Mucosa of descending colon (tissue), 3 donors: ENCODE measurements at regions not wholly inside any gene's neighbourhood (a gene's known extent, or its start where the extent isn't known, plus 50 kb on each side); places are given as distances from the start of the nearest gene placed in this dataset.

Experiments used
- ATAC-seq: fragments of 200-7000 bp; cut with Tn5 transposase; one replicate; pipeline ENCODE4 v1.9.1; 2020; ENCODE audit warnings: mild to moderate bottlenecking, moderate library complexity
- DNase-seq, 3 donors: peaks; one replicate each; pipeline ENCODE4 v3.0.0-alpha.2; 2020
- H3K36me3 ChIP-seq: fragments of 200-600 bp; one replicate; pipeline ENCODE4 v1.8.0; 2021; ENCODE audit warnings: low read depth, mild to moderate bottlenecking
- H3K4me1 ChIP-seq: fragments of 200-600 bp; one replicate; pipeline ENCODE4 v1.8.0; 2021; ENCODE audit warnings: low read depth, mild to moderate bottlenecking
- H3K4me3 ChIP-seq: fragments of 200-600 bp; one replicate; pipeline ENCODE4 v1.8.0; 2021; ENCODE audit warnings: mild to moderate bottlenecking
- H3K9me3 ChIP-seq: fragments of 200-600 bp; one replicate; pipeline ENCODE4 v1.8.0; 2021; ENCODE audit warnings: mild to moderate bottlenecking
- CTCF ChIP-seq: fragments of 200-600 bp; IDR thresholded peaks from one replicate; pipeline ENCODE4 v1.8.0; 2022; ENCODE audit warnings: antibody characterized with exemption, mild to moderate bottlenecking
- intact Hi-C, 2 donors: fragments of 100-400 bp; cut with DNase I in 1 of 2; cut with micrococcal nuclease in 1 of 2; formaldehyde crosslinking; loops; one replicate each; pipeline versions ENCODE4 v1.11.0 to v1.11.1; 2022; cut with DNase I, micrococcal nuclease
- donor health status: DM: no; HTN: no; CAD: no; lungs with moderate emphysema.
- donor health status: DM: no; HTN: no; CAD: no.
- donor health status: DM: no; HTN: yes; CAD: no.

- intact Hi-C loops, result no loop called here
- ATAC-seq (no peak), DNase-seq (no peak)
- TF ChIP-seq CTCF, result no peak
- Histone ChIP-seq H3K36me3 (no peaks in the 10 kb centered on the region), H3K4me1 (peaks cover 3% of the 10 kb centered on the region), H3K9me3 (no peaks in the 10 kb centered on the region), H3K4me3 (no peak overlapping the region)
Observed at GRCh38 chr21:33126569-33126968, 56.6 kb downstream of the OLIG1 start.

- DNase-seq, result peak in 2 of 3 donors; percentile 67 to 68
- peak; percentile 72 for ATAC-seq
- Histone ChIP-seq H3K9me3 (no peaks in the 10 kb centered on the region), H3K4me1 (peaks cover 3% of the 10 kb centered on the region), H3K4me3 (no peak overlapping the region), H3K36me3 (no peaks in the 10 kb centered on the region)
- intact Hi-C loops, result no loop called here
- peak; percentile 26 for TF ChIP-seq CTCF
Observed at GRCh38 chr21:33127154-33127867, 57.4 kb downstream of the OLIG1 start.

- peaks cover 3% of the 10 kb centered on the region for H3K4me1 ChIP-seq
- ATAC-seq (no peak), DNase-seq (no peak)
- no peaks in the 10 kb centered on the region for H3K36me3 ChIP-seq
- no peak overlapping the region for H3K4me3 ChIP-seq
- intact Hi-C loops, result no loop called here
- H3K9me3 ChIP-seq, result no peaks in the 10 kb centered on the region
- TF ChIP-seq CTCF, result no peak
Observed at GRCh38 chr21:33127868-33128242, 57.9 kb downstream of the OLIG1 start.

GRCh38 chr21:33128538-33128937 is 58.6 kb downstream of the OLIG1 start:
- intact Hi-C loops, result no loop called here
- H3K9me3 ChIP-seq, result no peaks in the 10 kb centered on the region
- DNase-seq, result no peak
- H3K4me1 ChIP-seq, result peaks cover 3% of the 10 kb centered on the region
- ATAC-seq, result no peak
- TF ChIP-seq CTCF, result no peak
- H3K36me3 ChIP-seq, result no peaks in the 10 kb centered on the region
- no peak overlapping the region for H3K4me3 ChIP-seq

- intact Hi-C loops, result no loop called here
- ATAC-seq, result no peak
Observed at GRCh38 chr21:33132054-33132453, 62.1 kb downstream of the OLIG1 start.

More at GRCh38 chr21:33132054-33132453, 62.1 kb downstream of the OLIG1 start:
- no peaks in the 10 kb centered on the region for H3K9me3 ChIP-seq
- DNase-seq, result no peak
- H3K36me3 ChIP-seq, result no peaks in the 10 kb centered on the region
- H3K4me3 ChIP-seq, result no peak overlapping the region
- no peak for TF ChIP-seq CTCF
- H3K4me1 ChIP-seq, result no peaks in the 10 kb centered on the region
